Embryonic facial prominence (tissue), 1 donor: ENCODE measurements at regions not wholly inside any gene's neighbourhood (a gene's known extent, or its start where the extent isn't known, plus 50 kb on each side); places are given as distances from the start of the nearest gene placed in this dataset.

Experiments used
- DNase-seq: peaks from one replicate; pipeline ENCODE4 v3.0.0-alpha.2; 2016; ENCODE audit errors: extremely low spot score

GRCh38 chr11:122062763-122063162 lies 53.3 kb downstream of the BLID start:
- DNase-seq = no peak

- no peak for DNase-seq
Measured at GRCh38 chr11:122059565-122059964, 56.5 kb downstream of the BLID start.

- no peak for DNase-seq
Measured at GRCh38 chr11:122050021-122050690, 65.9 kb downstream of the BLID start.

GRCh38 chr11:122048401-122048800 lies 67.6 kb downstream of the BLID start:
- DNase-seq = no peak

GRCh38 chr11:122046846-122047245 lies 69.2 kb downstream of the BLID start:
- DNase-seq = no peak

GRCh38 chr11:122046438-122046837 lies 69.6 kb downstream of the BLID start:
- no peak for DNase-seq

GRCh38 chr11:122045181-122045586 lies 70.8 kb downstream of the BLID start:
- DNase-seq = no peak

- no peak for DNase-seq
Measured at GRCh38 chr11:122044086-122044485, 71.9 kb downstream of the BLID start.

- no peak for DNase-seq
Measured at GRCh38 chr11:122042981-122043380, 73.0 kb downstream of the BLID start.

- DNase-seq = no peak
Measured at GRCh38 chr11:122040464-122040863, 75.6 kb downstream of the BLID start.

GRCh38 chr11:122038543-122038942 lies 77.5 kb downstream of the BLID start:
- no peak for DNase-seq

- no peak for DNase-seq
Measured at GRCh38 chr11:122037911-122038310, 78.1 kb downstream of the BLID start.

- no peak for DNase-seq
Measured at GRCh38 chr11:122036493-122036892, 79.5 kb downstream of the BLID start.

- DNase-seq = peak; percentile 58
Measured at GRCh38 chr11:122036018-122036417, 80.0 kb downstream of the BLID start.

- no peak for DNase-seq
Measured at GRCh38 chr11:122033631-122034030, 82.4 kb downstream of the BLID start.

GRCh38 chr11:122033193-122033592 lies 82.8 kb downstream of the BLID start:
- no peak for DNase-seq

- no peak for DNase-seq
Measured at GRCh38 chr11:122032317-122032716, 83.7 kb downstream of the BLID start.

- no peak for DNase-seq
Measured at GRCh38 chr11:122031813-122032212, 84.2 kb downstream of the BLID start.

GRCh38 chr11:122030286-122030685 lies 85.7 kb downstream of the BLID start:
- no peak for DNase-seq

- DNase-seq = no peak
Measured at GRCh38 chr11:122028545-122028944, 87.5 kb downstream of the BLID start.

- no peak for DNase-seq
Measured at GRCh38 chr11:122028036-122028435, 88.0 kb downstream of the BLID start.

- no peak for DNase-seq
Measured at GRCh38 chr11:122025757-122026156, 90.3 kb downstream of the BLID start.

- DNase-seq = no peak
Measured at GRCh38 chr11:122024278-122024677, 91.7 kb downstream of the BLID start.

- DNase-seq = no peak
Measured at GRCh38 chr11:122023614-122024250, 92.3 kb downstream of the BLID start.
